GM12878 (cell line): ENCODE measurements at regions not wholly inside any gene's neighbourhood (a gene's known extent, or its start where the extent isn't known, plus 50 kb on each side); places are given as distances from the start of the nearest gene placed in this dataset.

Source experiments
- ATF7 ChIP-seq: fragments of 450-650 bp; IDR thresholded peaks from 2 replicates; pipeline ENCODE4 v1.6.1; 2016; ENCODE audit warnings: low read depth, mild to moderate bottlenecking
- BCLAF1 ChIP-seq: fragments of 450-650 bp; IDR thresholded peaks from 2 replicates; pipeline ENCODE4 v1.6.1; 2017; ENCODE audit warnings: antibody characterized with exemption, mild to moderate bottlenecking, moderate library complexity
- EP300 ChIP-seq, 2 experiments: fragments of 150-350 bp in 1 of 2; IDR thresholded peaks; 2 replicates each; pipeline ENCODE4 v1.6.1; 2011 to 2012; ENCODE audit warnings: low read depth in 2 of 2, low read length in 2 of 2, borderline replicate concordance in 1 of 2, improper control_type of control experiment in 1 of 2, inconsistent platforms in 1 of 2; ENCODE audit not compliant: control insufficient read depth in 1 of 2
- EZH2 ChIP-seq: IDR thresholded peaks from 2 replicates; pipeline ENCODE4 v1.6.1; 2012; ENCODE audit warnings: low read depth, mild to moderate bottlenecking, control low read depth, inconsistent platforms, low read length, borderline replicate concordance; ENCODE audit not compliant: control insufficient read depth
- HDAC2 ChIP-seq: fragments of 200-600 bp; sonication (generic); IDR thresholded peaks from 2 replicates; pipeline ENCODE4 v1.6.1; 2017
- HSF1 ChIP-seq: fragments of 150-350 bp; IDR thresholded peaks from 2 replicates; pipeline ENCODE4 v1.6.1; 2014; ENCODE audit warnings: mild to moderate bottlenecking, low read depth, low read length
- IRF5 ChIP-seq: fragments of 450-650 bp; IDR thresholded peaks from 2 replicates; pipeline ENCODE4 v1.6.1; 2017; ENCODE audit warnings: borderline replicate concordance
- MEF2A ChIP-seq: IDR thresholded peaks from 2 replicates; pipeline ENCODE4 v1.6.1; 2011; ENCODE audit warnings: low read depth, mild to moderate bottlenecking, low read length, moderate library complexity; ENCODE audit not compliant: insufficient read depth
- MTA3 ChIP-seq: IDR thresholded peaks from 2 replicates; pipeline ENCODE4 v1.6.1; 2012; ENCODE audit warnings: low read length, inconsistent platforms, borderline replicate concordance
- NBN ChIP-seq: fragments of 450-650 bp; IDR thresholded peaks from 2 replicates; pipeline ENCODE4 v1.6.1; 2016
- NFYA ChIP-seq: IDR thresholded peaks from 2 replicates; pipeline ENCODE4 v1.6.1; 2011; ENCODE audit warnings: low read depth, mild to moderate bottlenecking, low read length, improper control_type of control experiment, borderline replicate concordance
- PML ChIP-seq: IDR thresholded peaks from 2 replicates; pipeline ENCODE4 v1.6.1; 2012; ENCODE audit warnings: low read length, inconsistent platforms
- RCOR1 ChIP-seq: conservative IDR thresholded peaks from 2 replicates; pipeline ENCODE4 v1.6.1; 2012; ENCODE audit warnings: low read depth, low read length, improper control_type of control experiment
- REST ChIP-seq: IDR thresholded peaks from 2 replicates; pipeline ENCODE4 v1.6.1; 2012; ENCODE audit warnings: mild to moderate bottlenecking, low read depth, low read length
- SP1 ChIP-seq: IDR thresholded peaks from one replicate; pipeline ENCODE4 v1.6.1; 2011; ENCODE audit warnings: low read depth, low read length
- TAF1 ChIP-seq: IDR thresholded peaks from 2 replicates; pipeline ENCODE4 v1.6.1; 2011; ENCODE audit warnings: mild to moderate bottlenecking, low read depth, low read length, borderline replicate concordance
- ZBTB33 ChIP-seq: fragments of 450-650 bp; IDR thresholded peaks from 2 replicates; pipeline ENCODE4 v1.6.1; 2017; ENCODE audit warnings: mild to moderate bottlenecking
- ZNF217 ChIP-seq: fragments of 450-650 bp; IDR thresholded peaks from 2 replicates; pipeline ENCODE4 v1.6.1; 2017; ENCODE audit warnings: antibody characterized with exemption, mild to moderate bottlenecking

- TF ChIP-seq REST (no peak), HDAC2 (no peak), EP300 (IDR thresholded peaks at IDR 0.05; ENCODE audit: borderline replicate concordance in 1 of 2, control insufficient read depth in 1 of 2, low read depth in 2 of 2, low read length in 2 of 2) (peak; percentile 88 to 89), MTA3 (peak; percentile 98), RCOR1 (0 out of 2 replicates have a peak, but pooled peaks have one; percentile 76), ZBTB33 (no peak), NFYA (no peak), TAF1 (0 out of 2 replicates have a peak, but pooled peaks have one; percentile 24), HSF1 (no peak), EZH2 (no peak), BCLAF1 (no peak), NBN (peak; percentile 51; the same call in 1 of the 2 replicates), PML (peak; percentile 74; the same call in 1 of the 2 replicates), ATF7 (no peak; the same call in 1 of the 2 replicates), MEF2A (peak; percentile 99), SP1 (peak; percentile 40), IRF5 (no peak), ZNF217 (0 out of 2 replicates have a peak, but pooled peaks have one; percentile 37)
Observed at GRCh38 chr11:95556342-95557163, 233.0 kb downstream of the FAM76B start (continued).
